Transverse colon (tissue), 4 donors: ENCODE measurements at regions not wholly inside any gene's neighbourhood (a gene's known extent, or its start where the extent isn't known, plus 50 kb on each side); places are given as distances from the start of the nearest gene placed in this dataset.

Source experiments
- EP300 ChIP-seq: sonication (generic); formaldehyde crosslinking; IDR thresholded peaks from one replicate; pipeline ENCODE4 v1.6.1; 2017; ENCODE audit warnings: antibody characterized with exemption, low read depth
- POLR2A ChIP-seq: fragments of 450-650 bp; IDR thresholded peaks from one replicate; pipeline ENCODE4 v1.6.1; 2016; ENCODE audit warnings: antibody characterized with exemption, mild to moderate bottlenecking, moderate library complexity
- POLR2AphosphoS5 ChIP-seq, 3 donors: sonication (generic); formaldehyde crosslinking; IDR thresholded peaks; one replicate each; pipeline ENCODE4 v1.6.1; 2016; ENCODE audit warnings: antibody characterized with exemption in 3 of 3
- TF ChIP-seq, protein P1 (sequence below), 5 experiments: fragments of 200-600 bp in 3 of 5; fragments of 450-650 bp in 2 of 5; sonication (generic) in 3 of 5; IDR thresholded peaks; 1 replicate in 2 of 5; 2 replicates in 3 of 5; pipeline ENCODE4 v1.5.1; 2016 to 2017; ENCODE audit warnings: antibody characterized with exemption in 5 of 5, inconsistent platforms in 3 of 5, mild to moderate bottlenecking in 2 of 5, moderate library complexity in 1 of 5

DNA sequence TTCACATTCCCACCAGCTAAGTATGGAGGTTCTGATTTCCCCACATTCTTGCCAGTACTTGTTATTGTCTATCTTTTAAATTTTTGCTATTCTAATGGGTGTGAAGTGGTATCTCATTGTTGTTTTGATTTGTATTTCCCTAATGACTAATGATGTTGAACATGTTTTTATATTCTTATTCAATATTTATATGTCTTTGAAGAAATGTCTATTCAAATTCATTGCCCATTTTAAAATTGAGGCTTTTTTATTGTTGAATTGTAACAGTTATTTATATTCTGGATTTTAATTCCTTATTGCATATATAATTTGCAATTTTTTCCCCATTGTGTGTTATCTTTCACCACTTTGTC lies 255.3 kb downstream of the EDEM1 start:
- TF ChIP-seq POLR2AphosphoS5 (IDR thresholded peaks at IDR 0.05) (no peak), EP300 (no peak), POLR2A (no peak)
- TF ChIP-seq, protein P1, sequence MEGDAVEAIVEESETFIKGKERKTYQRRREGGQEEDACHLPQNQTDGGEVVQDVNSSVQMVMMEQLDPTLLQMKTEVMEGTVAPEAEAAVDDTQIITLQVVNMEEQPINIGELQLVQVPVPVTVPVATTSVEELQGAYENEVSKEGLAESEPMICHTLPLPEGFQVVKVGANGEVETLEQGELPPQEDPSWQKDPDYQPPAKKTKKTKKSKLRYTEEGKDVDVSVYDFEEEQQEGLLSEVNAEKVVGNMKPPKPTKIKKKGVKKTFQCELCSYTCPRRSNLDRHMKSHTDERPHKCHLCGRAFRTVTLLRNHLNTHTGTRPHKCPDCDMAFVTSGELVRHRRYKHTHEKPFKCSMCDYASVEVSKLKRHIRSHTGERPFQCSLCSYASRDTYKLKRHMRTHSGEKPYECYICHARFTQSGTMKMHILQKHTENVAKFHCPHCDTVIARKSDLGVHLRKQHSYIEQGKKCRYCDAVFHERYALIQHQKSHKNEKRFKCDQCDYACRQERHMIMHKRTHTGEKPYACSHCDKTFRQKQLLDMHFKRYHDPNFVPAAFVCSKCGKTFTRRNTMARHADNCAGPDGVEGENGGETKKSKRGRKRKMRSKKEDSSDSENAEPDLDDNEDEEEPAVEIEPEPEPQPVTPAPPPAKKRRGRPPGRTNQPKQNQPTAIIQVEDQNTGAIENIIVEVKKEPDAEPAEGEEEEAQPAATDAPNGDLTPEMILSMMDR (IDR thresholded peaks at IDR 0.05): no peak
